NCI-H128 (cell line): ENCODE measurements at regions not wholly inside any gene's neighbourhood (a gene's known extent, or its start where the extent isn't known, plus 50 kb on each side); places are given as distances from the start of the nearest gene placed in this dataset.

Experiments
- DNase-seq: peaks from one replicate; lab custom pipeline; 2025; ENCODE audit not compliant: unreplicated experiment; lab: John Stamatoyannopoulos, UW

- DNase-seq: no peak
Observed at GRCh38 chr11:13907678-13908077, 54.8 kb upstream of the SPON1 start.

- no peak for DNase-seq
Observed at GRCh38 chr11:13908535-13908934, 54.0 kb upstream of the SPON1 start.
